ENCODE measurements at regions not wholly inside any gene's neighbourhood (a gene's known extent, or its start where the extent isn't known, plus 50 kb on each side); places are given as distances from the start of the nearest gene placed in this dataset.

DNA sequence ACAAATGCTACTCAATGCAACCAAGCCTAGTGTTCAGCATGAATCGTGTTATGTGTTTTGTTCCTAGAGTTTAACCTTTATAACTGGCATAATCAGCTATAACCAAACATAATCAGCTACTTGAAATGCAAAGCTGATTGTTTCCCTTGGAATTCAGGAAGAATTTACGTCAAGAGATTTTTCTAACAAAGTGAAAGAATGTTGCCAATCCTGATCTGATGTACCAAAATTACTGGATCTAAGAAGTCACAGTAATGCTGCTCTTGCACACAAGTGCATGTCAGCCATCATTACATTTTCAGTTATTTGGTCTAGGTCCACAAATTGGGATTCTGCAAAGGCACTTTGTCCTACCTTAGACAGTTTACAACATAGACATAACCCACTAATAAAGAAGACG, 662.3 kb upstream of the SEMA6A start:
- H3K4me1 Mint-ChIP-seq: no peaks in the 10 kb centered on the region
- no peak for DNase-seq
- H3K4me3 Mint-ChIP-seq: no peak overlapping the region
- H3K9me3 Mint-ChIP-seq: peaks cover 3% of the 10 kb centered on the region
- no peaks in the 10 kb centered on the region for H3K27me3 Mint-ChIP-seq
- H3K27ac Mint-ChIP-seq: no peak overlapping the region
- H3K36me3 Mint-ChIP-seq (ENCODE audit: low read depth): no peaks in the 10 kb centered on the region
- intact Hi-C loops (cut with micrococcal nuclease): no loop called here

DNA sequence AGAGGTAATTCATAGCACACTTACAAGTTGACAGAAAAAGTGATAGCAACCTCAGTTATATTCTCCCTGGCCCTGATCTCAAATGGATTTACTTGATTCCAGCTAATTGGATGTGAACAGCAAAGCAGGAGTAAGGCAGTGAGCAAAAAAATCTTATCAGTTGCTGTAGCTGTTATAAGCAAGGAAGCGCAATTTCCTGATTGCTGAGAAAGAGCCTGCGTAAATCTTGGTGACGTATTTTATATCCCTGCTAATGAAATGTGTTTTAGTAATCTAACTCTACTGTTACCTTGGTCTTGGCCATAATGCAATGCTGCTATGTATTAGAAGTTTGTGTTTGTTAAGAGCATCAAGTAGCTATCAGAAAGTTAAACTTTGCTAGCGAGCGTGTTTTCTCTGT, 661.2 kb upstream of the SEMA6A start:
- no peaks in the 10 kb centered on the region for H3K36me3 Mint-ChIP-seq (ENCODE audit: low read depth)
- no peak overlapping the region for H3K4me3 Mint-ChIP-seq

GRCh38 chr5:117230375-117230774, 655.8 kb upstream of the SEMA6A start:
- H3K9me3 Mint-ChIP-seq: no peaks in the 10 kb centered on the region
- H3K36me3 Mint-ChIP-seq (ENCODE audit: low read depth): no peaks in the 10 kb centered on the region
- H3K27me3 Mint-ChIP-seq: no peaks in the 10 kb centered on the region
- intact Hi-C loops (cut with micrococcal nuclease): no loop called here
- H3K4me3 Mint-ChIP-seq: no peak overlapping the region
- DNase-seq: no peak
- no peak overlapping the region for H3K27ac Mint-ChIP-seq
- H3K4me1 Mint-ChIP-seq: no peaks in the 10 kb centered on the region

More for the DNA sequence above, 661.2 kb upstream of the SEMA6A start:
- intact Hi-C loops (cut with micrococcal nuclease): no loop called here
- H3K9me3 Mint-ChIP-seq: peaks cover 1% of the 10 kb centered on the region
- no peak for DNase-seq
- H3K4me1 Mint-ChIP-seq: no peaks in the 10 kb centered on the region
- H3K27ac Mint-ChIP-seq: no peak overlapping the region
- H3K27me3 Mint-ChIP-seq: no peaks in the 10 kb centered on the region

DNA sequence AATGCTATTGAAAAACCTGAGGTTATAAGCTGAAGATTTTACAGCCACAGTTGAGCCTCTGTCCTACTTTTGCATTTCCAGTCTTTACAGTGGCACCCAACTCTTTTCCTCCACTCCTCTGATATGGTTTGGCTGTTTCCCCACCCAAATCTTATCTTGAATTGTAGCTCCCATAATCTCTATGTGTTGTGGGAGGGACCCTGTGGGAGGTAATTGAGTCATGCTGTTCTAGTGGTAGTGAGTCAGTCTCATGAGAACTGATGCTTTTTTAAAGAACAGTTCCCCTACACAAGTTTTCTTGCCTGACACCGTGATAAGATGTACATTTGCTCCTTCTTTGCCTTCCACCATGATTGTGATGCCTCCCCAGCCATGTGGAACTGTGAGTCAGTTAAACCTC, 646.1 kb upstream of the SEMA6A start:
- Mint-ChIP-seq H3K4me1 (no peaks in the 10 kb centered on the region), H3K36me3 (ENCODE audit: low read depth) (no peaks in the 10 kb centered on the region), H3K27ac (no peak overlapping the region), H3K9me3 (peaks cover 6% of the 10 kb centered on the region), H3K4me3 (no peak overlapping the region), H3K27me3 (no peaks in the 10 kb centered on the region)
- intact Hi-C loops (cut with micrococcal nuclease): no loop called here
- no peak for DNase-seq

GRCh38 chr5:117218789-117219188, 644.2 kb upstream of the SEMA6A start:
- intact Hi-C loops (cut with micrococcal nuclease): no loop called here
- Mint-ChIP-seq H3K4me3 (no peak overlapping the region), H3K9me3 (peaks cover 6% of the 10 kb centered on the region), H3K4me1 (no peaks in the 10 kb centered on the region), H3K36me3 (ENCODE audit: low read depth) (no peaks in the 10 kb centered on the region), H3K27ac (no peak overlapping the region), H3K27me3 (no peaks in the 10 kb centered on the region)
- no peak for DNase-seq

- Mint-ChIP-seq H3K4me3 (no peak overlapping the region), H3K27me3 (no peaks in the 10 kb centered on the region), H3K27ac (no peak overlapping the region), H3K9me3 (peaks cover 10% of the 10 kb centered on the region), H3K36me3 (ENCODE audit: low read depth) (no peaks in the 10 kb centered on the region), H3K4me1 (no peaks in the 10 kb centered on the region)
- no peak for DNase-seq
- intact Hi-C loops (cut with micrococcal nuclease): no loop called here
These were observed 638.2 kb upstream of the SEMA6A start for GRCh38 chr5:117212866-117213265.

DNA sequence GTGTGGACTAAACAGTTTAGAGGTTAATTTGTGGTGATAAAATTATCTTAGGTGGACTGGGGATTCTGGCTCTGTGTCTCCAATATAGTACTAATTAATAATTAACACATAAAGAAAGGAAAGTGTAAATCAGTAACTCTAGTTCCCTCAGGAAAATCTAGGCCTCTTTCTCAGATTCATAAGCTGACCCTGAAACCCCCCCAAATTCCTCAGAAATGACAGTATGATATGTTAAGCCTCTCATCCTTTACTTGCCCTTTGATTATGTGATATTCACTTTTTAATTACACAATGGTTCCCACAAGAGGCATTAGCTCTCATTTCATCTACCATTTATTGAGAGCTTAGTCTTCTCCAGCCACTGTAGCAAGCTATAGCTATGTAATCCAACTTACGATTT, 636.2 kb upstream of the SEMA6A start:
- intact Hi-C loops (cut with micrococcal nuclease): no loop called here
- Mint-ChIP-seq H3K4me1 (no peaks in the 10 kb centered on the region), H3K27me3 (no peaks in the 10 kb centered on the region), H3K36me3 (ENCODE audit: low read depth) (no peaks in the 10 kb centered on the region), H3K27ac (no peak overlapping the region), H3K9me3 (peaks cover 10% of the 10 kb centered on the region), H3K4me3 (no peak overlapping the region)
- no peak for DNase-seq

DNA sequence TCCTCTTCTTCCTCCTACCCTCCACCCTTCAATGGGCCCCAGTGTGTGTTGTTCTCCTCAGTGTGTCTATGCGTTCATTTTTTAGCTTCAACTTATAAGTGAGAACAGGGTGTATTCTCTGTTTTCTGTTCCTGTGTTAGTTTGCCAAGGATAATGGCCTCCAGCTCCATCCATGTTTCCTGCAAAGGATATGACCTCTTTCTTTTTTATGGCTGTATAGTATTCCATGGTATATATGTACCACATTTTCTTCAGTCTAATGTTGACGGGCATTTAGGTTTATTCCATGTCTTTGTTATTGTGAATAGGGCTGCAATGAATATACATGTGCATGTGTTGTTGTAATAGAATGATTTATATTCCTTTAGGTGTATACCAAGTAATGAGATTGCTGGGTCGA, 634.9 kb upstream of the SEMA6A start:
- DNase-seq: no peak
- Mint-ChIP-seq H3K27ac (no peak overlapping the region), H3K4me1 (no peaks in the 10 kb centered on the region), H3K4me3 (no peak overlapping the region), H3K27me3 (no peaks in the 10 kb centered on the region), H3K36me3 (ENCODE audit: low read depth) (no peaks in the 10 kb centered on the region), H3K9me3 (peaks cover 10% of the 10 kb centered on the region)
- intact Hi-C loops (cut with micrococcal nuclease): no loop called here

- Mint-ChIP-seq H3K27me3 (no peaks in the 10 kb centered on the region), H3K4me1 (no peaks in the 10 kb centered on the region), H3K27ac (no peak overlapping the region), H3K4me3 (no peak overlapping the region), H3K9me3 (peaks cover 10% of the 10 kb centered on the region), H3K36me3 (ENCODE audit: low read depth) (no peaks in the 10 kb centered on the region)
- intact Hi-C loops (cut with micrococcal nuclease): no loop called here
- DNase-seq: no peak
These were observed 632.6 kb upstream of the SEMA6A start for GRCh38 chr5:117207088-117207668.

- H3K27ac Mint-ChIP-seq: no peak overlapping the region
These were observed 631.3 kb upstream of the SEMA6A start for GRCh38 chr5:117205894-117206293.

GRCh38 chr5:117204926-117205869, 630.6 kb upstream of the SEMA6A start:
- no peak for DNase-seq
- Mint-ChIP-seq H3K9me3 (peaks cover 7% of the 10 kb centered on the region), H3K27ac (no peak overlapping the region), H3K27me3 (no peaks in the 10 kb centered on the region), H3K36me3 (ENCODE audit: low read depth) (no peaks in the 10 kb centered on the region), H3K4me3 (no peak overlapping the region), H3K4me1 (no peaks in the 10 kb centered on the region)
- intact Hi-C loops (cut with micrococcal nuclease): no loop called here

More at GRCh38 chr5:117205894-117206293, 631.3 kb upstream of the SEMA6A start:
- DNase-seq: no peak
- Mint-ChIP-seq H3K27me3 (no peaks in the 10 kb centered on the region), H3K9me3 (peaks cover 10% of the 10 kb centered on the region), H3K4me1 (no peaks in the 10 kb centered on the region), H3K4me3 (no peak overlapping the region), H3K36me3 (ENCODE audit: low read depth) (no peaks in the 10 kb centered on the region)
- intact Hi-C loops (cut with micrococcal nuclease): no loop called here

- Mint-ChIP-seq H3K4me1 (no peaks in the 10 kb centered on the region), H3K36me3 (ENCODE audit: low read depth) (no peaks in the 10 kb centered on the region), H3K4me3 (no peak overlapping the region), H3K9me3 (peaks cover 1% of the 10 kb centered on the region), H3K27ac (no peak overlapping the region), H3K27me3 (no peaks in the 10 kb centered on the region)
- intact Hi-C loops (cut with micrococcal nuclease): no loop called here
- no peak for DNase-seq
These were observed 629.8 kb upstream of the SEMA6A start for GRCh38 chr5:117204404-117204803.

DNA sequence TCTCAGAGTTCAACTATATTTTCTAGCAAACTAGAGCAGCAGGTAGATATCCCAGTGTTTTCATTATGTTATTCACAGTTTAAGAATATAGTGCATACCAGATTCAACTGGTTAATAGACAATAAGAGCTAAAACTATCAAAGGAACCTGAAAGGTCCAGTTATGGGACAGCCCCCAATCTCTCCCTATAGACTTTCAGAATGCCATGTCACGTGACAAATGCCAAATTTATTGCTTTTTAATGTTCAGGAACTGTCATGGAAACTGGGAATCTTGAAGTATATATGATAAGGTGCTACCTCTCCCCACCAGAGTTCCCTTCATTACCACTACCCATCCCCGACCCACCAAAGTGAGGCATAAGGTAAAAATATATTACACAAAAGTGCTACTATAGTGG, 629.0 kb upstream of the SEMA6A start:
- H3K4me3 Mint-ChIP-seq: no peak overlapping the region
- H3K9me3 Mint-ChIP-seq: no peaks in the 10 kb centered on the region
- H3K27ac Mint-ChIP-seq: no peak overlapping the region
- H3K27me3 Mint-ChIP-seq: no peaks in the 10 kb centered on the region
- intact Hi-C loops (cut with micrococcal nuclease): no loop called here
- no peak for DNase-seq
- no peaks in the 10 kb centered on the region for H3K36me3 Mint-ChIP-seq (ENCODE audit: low read depth)
- H3K4me1 Mint-ChIP-seq: no peaks in the 10 kb centered on the region

DNA sequence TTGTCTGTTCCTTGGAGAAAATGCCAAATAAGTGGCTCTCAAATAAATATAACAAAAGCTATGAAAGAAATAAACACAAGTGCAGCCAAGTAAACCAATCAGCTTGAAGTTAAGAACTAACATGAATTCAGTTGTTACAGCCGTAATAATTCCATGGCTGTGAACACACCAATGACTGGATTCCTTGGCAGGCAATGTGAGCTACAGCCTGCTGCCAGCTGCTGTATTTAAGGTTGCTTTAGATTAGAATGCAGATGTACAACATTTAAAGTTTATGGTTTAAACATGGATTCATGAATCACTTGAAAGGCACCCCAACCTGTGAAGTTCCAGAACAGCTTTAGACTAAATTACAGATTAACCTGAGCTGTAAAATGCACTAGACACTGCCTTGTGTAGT, 626.4 kb upstream of the SEMA6A start:
- intact Hi-C loops (cut with micrococcal nuclease): no loop called here
- no peaks in the 10 kb centered on the region for H3K4me1 Mint-ChIP-seq
- H3K4me3 Mint-ChIP-seq: no peak overlapping the region
- no peaks in the 10 kb centered on the region for H3K36me3 Mint-ChIP-seq (ENCODE audit: low read depth)
- no peak overlapping the region for H3K27ac Mint-ChIP-seq
- no peaks in the 10 kb centered on the region for H3K9me3 Mint-ChIP-seq
- DNase-seq: no peak
- no peaks in the 10 kb centered on the region for H3K27me3 Mint-ChIP-seq

Measured in activated CD4-positive, alpha-beta T cell treated with anti-CD3 and anti-CD28 coated beads, Interleukin-2, amount 10 ng/mL, durations not matched to agents 24 days and 14 days (primary cell).